DMS 273 (cell line): ENCODE measurements at regions not wholly inside any gene's neighbourhood (a gene's known extent, or its start where the extent isn't known, plus 50 kb on each side); places are given as distances from the start of the nearest gene placed in this dataset.
"Not testable (repeated sequence)": the region's sequence is repeated elsewhere in the genome, so short reads cannot be mapped to it uniquely, and the experiment has no call there.

Experiments
- DNase-seq: peaks from one replicate; lab custom pipeline; 2025; ENCODE audit not compliant: unreplicated experiment; lab: John Stamatoyannopoulos, UW

GRCh38 chr4:137405833-137406232, 126.5 kb downstream of the PCDH18 start:
- DNase-seq, result not testable (repeated sequence)

- DNase-seq, result no peak
Observed at GRCh38 chr4:137394018-137394417, 138.3 kb downstream of the PCDH18 start.

GRCh38 chr4:137393044-137393443, 139.2 kb downstream of the PCDH18 start:
- DNase-seq, result peak; percentile 12

- DNase-seq, result peak; percentile 16
Observed at GRCh38 chr4:137390707-137391106, 141.6 kb downstream of the PCDH18 start.

- no peak for DNase-seq
Observed at GRCh38 chr4:137389911-137390520, 142.3 kb downstream of the PCDH18 start.

- no peak for DNase-seq
Observed at GRCh38 chr4:137387924-137388323, 144.4 kb downstream of the PCDH18 start.

GRCh38 chr4:137384476-137384875, 147.8 kb downstream of the PCDH18 start:
- DNase-seq, result no peak

- peak; percentile 22 for DNase-seq
Observed at GRCh38 chr4:137378821-137379220, 153.5 kb downstream of the PCDH18 start.

GRCh38 chr4:137378393-137378792, 153.9 kb downstream of the PCDH18 start:
- DNase-seq, result no peak

- DNase-seq, result no peak
Observed at GRCh38 chr4:137376312-137376711, 156.0 kb downstream of the PCDH18 start.

GRCh38 chr4:137375111-137375850, 157.0 kb downstream of the PCDH18 start:
- DNase-seq, result no peak

- no peak for DNase-seq
Observed at GRCh38 chr4:137370679-137371078, 161.6 kb downstream of the PCDH18 start.

GRCh38 chr4:137370206-137370633, 162.1 kb downstream of the PCDH18 start:
- DNase-seq, result no peak

GRCh38 chr4:137367620-137368019, 164.7 kb downstream of the PCDH18 start:
- DNase-seq, result no peak

GRCh38 chr4:137363496-137363895, 168.8 kb downstream of the PCDH18 start:
- no peak for DNase-seq

GRCh38 chr4:137361756-137362470, 170.4 kb downstream of the PCDH18 start:
- DNase-seq, result no peak

- DNase-seq, result no peak
Observed at GRCh38 chr4:137360761-137361160, 171.5 kb downstream of the PCDH18 start.

- peak; percentile 36 for DNase-seq
Observed at GRCh38 chr4:137359691-137360315, 172.5 kb downstream of the PCDH18 start.

- DNase-seq, result not testable (repeated sequence)
Observed at GRCh38 chr4:137354562-137354961, 177.7 kb downstream of the PCDH18 start.

GRCh38 chr4:137347371-137347770, 184.9 kb downstream of the PCDH18 start:
- no peak for DNase-seq

- no peak for DNase-seq
Observed at GRCh38 chr4:137345597-137345996, 186.7 kb downstream of the PCDH18 start.
